ENCODE measurements at regions not wholly inside any gene's neighbourhood (a gene's known extent, or its start where the extent isn't known, plus 50 kb on each side); places are given as distances from the start of the nearest gene placed in this dataset.
"Not testable (repeated sequence)": the region's sequence is repeated elsewhere in the genome, so short reads cannot be mapped to it uniquely, and the experiment has no call there.

DNA sequence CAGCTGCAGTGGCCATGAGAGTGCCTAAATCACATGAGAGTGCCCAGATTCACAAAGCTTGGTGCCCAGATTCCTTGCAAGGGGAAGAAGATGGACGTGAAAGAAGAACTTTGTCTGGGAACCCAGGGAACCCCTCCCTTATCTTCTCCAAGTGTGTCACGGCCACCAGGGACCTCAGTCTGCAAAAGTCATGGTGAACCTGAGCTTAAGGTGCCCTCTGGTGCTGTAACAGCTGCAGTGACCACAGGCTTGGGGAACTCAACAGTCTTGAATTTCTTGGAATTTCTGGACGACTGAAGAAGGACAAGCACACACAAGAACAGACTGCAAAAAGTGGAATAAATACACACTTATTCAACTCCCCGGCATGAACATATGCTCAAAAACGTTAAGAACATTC, 94.6 kb upstream of the POTEC start:
- H3K9me3 Mint-ChIP-seq; H3K27ac Mint-ChIP-seq; H3K9me3 ChIP-seq (ENCODE audit: control insufficient read depth, insufficient read depth, low read length); H3K27ac ChIP-seq (ENCODE audit: low read length); H3K4me3 ChIP-seq (ENCODE audit: low read length); H3K4me1 ChIP-seq (ENCODE audit: control insufficient read depth, insufficient read depth, low read length); intact Hi-C loops (cut with micrococcal nuclease); H3K4me1 Mint-ChIP-seq; H3K27me3 ChIP-seq (ENCODE audit: control insufficient read depth, insufficient read depth, low read length); H3K36me3 Mint-ChIP-seq; DNase-seq; H3K4me3 Mint-ChIP-seq; H3K36me3 ChIP-seq (ENCODE audit: control insufficient read depth, insufficient read depth, low read length): not testable (repeated sequence)
- 52% methylated on average over 3 of the region's 5 CpGs for WGBS (ENCODE audit: insufficient coverage)
- H3K27me3 Mint-ChIP-seq (ENCODE audit: low read depth in 2 of 2): peaks cover 0 to 18% of the 10 kb centered on the region in 2 donors
- peak in 2 of 3 donors; percentile 58 to 68 for ATAC-seq
- TF ChIP-seq, protein P1, sequence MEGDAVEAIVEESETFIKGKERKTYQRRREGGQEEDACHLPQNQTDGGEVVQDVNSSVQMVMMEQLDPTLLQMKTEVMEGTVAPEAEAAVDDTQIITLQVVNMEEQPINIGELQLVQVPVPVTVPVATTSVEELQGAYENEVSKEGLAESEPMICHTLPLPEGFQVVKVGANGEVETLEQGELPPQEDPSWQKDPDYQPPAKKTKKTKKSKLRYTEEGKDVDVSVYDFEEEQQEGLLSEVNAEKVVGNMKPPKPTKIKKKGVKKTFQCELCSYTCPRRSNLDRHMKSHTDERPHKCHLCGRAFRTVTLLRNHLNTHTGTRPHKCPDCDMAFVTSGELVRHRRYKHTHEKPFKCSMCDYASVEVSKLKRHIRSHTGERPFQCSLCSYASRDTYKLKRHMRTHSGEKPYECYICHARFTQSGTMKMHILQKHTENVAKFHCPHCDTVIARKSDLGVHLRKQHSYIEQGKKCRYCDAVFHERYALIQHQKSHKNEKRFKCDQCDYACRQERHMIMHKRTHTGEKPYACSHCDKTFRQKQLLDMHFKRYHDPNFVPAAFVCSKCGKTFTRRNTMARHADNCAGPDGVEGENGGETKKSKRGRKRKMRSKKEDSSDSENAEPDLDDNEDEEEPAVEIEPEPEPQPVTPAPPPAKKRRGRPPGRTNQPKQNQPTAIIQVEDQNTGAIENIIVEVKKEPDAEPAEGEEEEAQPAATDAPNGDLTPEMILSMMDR (IDR thresholded peaks at IDR 0.05): peak; percentile 16

DNA sequence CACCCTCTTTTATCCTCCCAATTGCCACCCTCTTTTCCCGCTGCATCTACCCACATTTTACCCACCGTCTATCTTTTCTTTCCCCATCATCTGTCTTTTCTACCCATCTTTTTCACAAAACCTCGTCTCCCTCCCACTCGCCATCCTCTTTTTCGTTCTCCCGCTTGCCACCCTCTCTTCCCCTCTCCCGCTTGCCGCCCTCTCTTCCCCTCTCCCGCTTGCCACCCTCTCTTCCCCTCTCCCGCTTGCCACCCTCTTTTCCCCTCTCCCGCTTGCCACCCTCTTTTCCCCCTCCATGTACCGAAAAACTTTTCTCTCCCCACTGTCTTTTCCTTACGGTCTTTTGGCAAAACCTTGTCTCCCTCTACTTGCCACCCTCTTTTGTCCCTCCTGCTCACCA, 97.7 kb upstream of the POTEC start:
- H3K4me1 Mint-ChIP-seq: peaks cover 4 to 19% of the 10 kb centered on the region in 2 donors
- H3K27ac ChIP-seq (ENCODE audit: low read length); H3K9me3 Mint-ChIP-seq; H3K4me1 ChIP-seq (ENCODE audit: control insufficient read depth, insufficient read depth, low read length); ATAC-seq; H3K36me3 Mint-ChIP-seq; DNase-seq; H3K36me3 ChIP-seq (ENCODE audit: control insufficient read depth, insufficient read depth, low read length); intact Hi-C loops (cut with micrococcal nuclease); H3K9me3 ChIP-seq (ENCODE audit: control insufficient read depth, insufficient read depth, low read length); H3K4me3 Mint-ChIP-seq; H3K27me3 ChIP-seq (ENCODE audit: control insufficient read depth, insufficient read depth, low read length); H3K27ac Mint-ChIP-seq; H3K4me3 ChIP-seq (ENCODE audit: low read length): not testable (repeated sequence)
- peaks cover 0 to 18% of the 10 kb centered on the region in 2 donors for H3K27me3 Mint-ChIP-seq (ENCODE audit: low read depth in 2 of 2)
- 69% methylated on average over 11 of the region's 13 CpGs for WGBS (ENCODE audit: insufficient coverage)

DNA sequence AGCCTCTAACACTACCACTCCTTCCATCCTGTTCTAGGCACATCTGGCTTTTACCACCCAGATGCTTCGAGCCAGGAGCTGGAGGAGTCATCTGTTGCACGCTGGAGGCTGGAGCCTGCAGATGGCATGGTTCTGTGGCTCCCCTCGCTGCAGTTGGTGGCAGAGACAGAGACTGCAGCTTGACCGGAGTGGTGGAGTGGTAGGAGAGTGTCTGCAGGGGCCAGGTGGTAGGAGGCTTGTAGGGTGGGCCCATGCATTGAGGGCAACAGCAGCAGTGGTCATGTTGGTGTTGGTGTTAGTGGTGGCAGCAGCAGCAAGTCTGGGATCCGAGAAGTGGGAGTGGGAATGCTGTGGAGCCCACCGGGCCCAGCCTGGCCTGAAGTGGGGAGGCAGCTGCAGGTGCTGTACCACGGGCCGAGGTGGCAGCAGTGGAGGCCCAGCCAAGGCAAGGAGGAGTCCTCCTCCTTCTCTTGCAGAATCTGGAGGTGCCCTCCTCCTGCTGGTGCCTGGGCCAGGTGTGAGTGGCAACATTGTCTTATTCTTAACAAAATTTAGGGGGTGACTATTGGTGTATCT, 100.4 kb upstream of the POTEC start:
- 80% methylated on average over 8 of the region's 8 CpGs for WGBS (ENCODE audit: insufficient coverage)

DNA sequence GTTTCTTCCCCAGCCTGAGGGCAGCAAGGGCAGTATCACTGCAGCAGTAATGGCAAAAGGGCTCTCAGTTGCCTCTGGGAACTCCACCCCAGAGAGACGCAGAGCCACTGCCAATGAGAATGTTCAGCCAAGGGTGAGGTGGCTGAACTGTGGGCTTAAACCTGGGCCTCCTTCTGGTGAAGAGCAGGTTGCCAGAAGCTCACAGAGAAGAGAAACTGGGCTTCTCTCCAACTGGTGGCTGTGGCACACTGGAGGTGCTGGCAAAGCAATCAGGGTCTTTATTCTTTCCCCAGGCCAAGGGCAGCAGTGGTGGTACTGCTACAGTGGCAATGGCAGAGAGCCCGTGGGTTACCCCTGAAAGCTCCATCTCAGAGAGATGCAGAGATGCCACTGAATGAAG, 54.9 kb upstream of the ANKRD30B start:
- WGBS (ENCODE audit: insufficient coverage): 77% methylated on average over 2 of the region's 2 CpGs
- H3K36me3 ChIP-seq (ENCODE audit: control insufficient read depth, insufficient read depth, low read length); H3K27ac ChIP-seq (ENCODE audit: low read length); H3K4me1 Mint-ChIP-seq; intact Hi-C loops (cut with micrococcal nuclease); H3K4me3 ChIP-seq (ENCODE audit: low read length); H3K27me3 ChIP-seq (ENCODE audit: control insufficient read depth, insufficient read depth, low read length); H3K4me3 Mint-ChIP-seq; H3K27me3 Mint-ChIP-seq (ENCODE audit: low read depth in 2 of 2); H3K36me3 Mint-ChIP-seq; H3K9me3 ChIP-seq (ENCODE audit: control insufficient read depth, insufficient read depth, low read length); DNase-seq; H3K9me3 Mint-ChIP-seq; H3K4me1 ChIP-seq (ENCODE audit: control insufficient read depth, insufficient read depth, low read length); H3K27ac Mint-ChIP-seq; ATAC-seq: not testable (repeated sequence)

More for the DNA sequence above, 100.4 kb upstream of the POTEC start:
- H3K4me3 Mint-ChIP-seq; H3K27ac ChIP-seq (ENCODE audit: low read length); H3K9me3 ChIP-seq (ENCODE audit: control insufficient read depth, insufficient read depth, low read length); H3K9me3 Mint-ChIP-seq; H3K36me3 Mint-ChIP-seq; H3K27me3 ChIP-seq (ENCODE audit: control insufficient read depth, insufficient read depth, low read length); intact Hi-C loops (cut with micrococcal nuclease); H3K27ac Mint-ChIP-seq; H3K36me3 ChIP-seq (ENCODE audit: control insufficient read depth, insufficient read depth, low read length); H3K4me1 ChIP-seq (ENCODE audit: control insufficient read depth, insufficient read depth, low read length); H3K4me3 ChIP-seq (ENCODE audit: low read length); ATAC-seq; DNase-seq: not testable (repeated sequence)
- Mint-ChIP-seq H3K27me3 (ENCODE audit: low read depth in 2 of 2) (peaks cover 0 to 18% of the 10 kb centered on the region in 2 donors), H3K4me1 (peaks cover 0 to 14% of the 10 kb centered on the region in 2 donors)

DNA sequence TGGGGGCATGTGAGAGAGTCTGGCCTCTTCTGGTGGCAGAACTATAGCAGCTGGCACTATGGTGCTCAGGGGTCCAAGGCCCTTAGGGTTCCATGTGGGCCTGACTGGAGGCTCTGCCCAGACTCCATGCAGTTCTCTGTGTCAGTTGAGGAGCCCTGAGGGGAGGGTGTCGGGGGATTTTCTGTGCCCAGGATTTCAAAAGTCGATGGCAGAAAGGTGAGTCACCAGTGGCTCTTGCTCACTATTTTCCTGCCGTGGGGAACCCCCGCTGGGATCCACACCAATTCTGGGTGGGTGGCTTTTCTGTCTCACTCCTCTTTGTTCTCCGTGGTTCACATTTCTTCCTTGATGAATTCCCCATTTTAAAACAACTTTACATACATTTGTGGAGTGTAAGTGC, 54.1 kb upstream of the ANKRD30B start:
- H3K27ac ChIP-seq (ENCODE audit: low read length); intact Hi-C loops (cut with micrococcal nuclease); H3K27me3 ChIP-seq (ENCODE audit: control insufficient read depth, insufficient read depth, low read length); H3K36me3 Mint-ChIP-seq; H3K4me1 ChIP-seq (ENCODE audit: control insufficient read depth, insufficient read depth, low read length); H3K4me3 Mint-ChIP-seq; H3K4me3 ChIP-seq (ENCODE audit: low read length); H3K9me3 Mint-ChIP-seq; DNase-seq; ATAC-seq; H3K27ac Mint-ChIP-seq; H3K36me3 ChIP-seq (ENCODE audit: control insufficient read depth, insufficient read depth, low read length); H3K27me3 Mint-ChIP-seq (ENCODE audit: low read depth in 2 of 2); H3K9me3 ChIP-seq (ENCODE audit: control insufficient read depth, insufficient read depth, low read length); H3K4me1 Mint-ChIP-seq: not testable (repeated sequence)
- 90% methylated on average over 4 of the region's 5 CpGs for WGBS (ENCODE audit: insufficient coverage)

DNA sequence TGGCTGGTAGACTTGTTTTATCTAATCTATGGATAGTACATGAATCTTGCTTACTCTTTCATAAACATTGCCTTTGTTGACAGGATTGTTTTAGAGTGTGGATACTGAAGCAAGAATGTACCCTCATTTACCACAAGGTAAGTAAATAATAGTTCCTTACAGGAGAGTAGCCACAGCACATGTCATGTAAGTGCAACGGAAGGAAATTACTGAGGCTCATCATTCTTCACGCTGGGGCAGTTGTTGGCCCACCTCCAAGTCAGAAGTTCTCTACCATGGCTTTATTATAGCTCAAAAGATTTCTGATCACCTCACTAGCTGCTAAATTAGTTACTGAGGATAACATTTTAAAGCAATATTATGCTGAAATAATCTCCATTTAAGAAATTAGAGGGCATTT, 50.0 kb upstream of the ANKRD30B start:
- H3K27me3 Mint-ChIP-seq (ENCODE audit: low read depth in 2 of 2); H3K9me3 Mint-ChIP-seq; H3K4me1 ChIP-seq (ENCODE audit: control insufficient read depth, insufficient read depth, low read length); DNase-seq; ATAC-seq; intact Hi-C loops (cut with micrococcal nuclease); H3K4me3 Mint-ChIP-seq; H3K27ac ChIP-seq (ENCODE audit: low read length); H3K27ac Mint-ChIP-seq; H3K36me3 ChIP-seq (ENCODE audit: control insufficient read depth, insufficient read depth, low read length); H3K4me1 Mint-ChIP-seq; H3K36me3 Mint-ChIP-seq; H3K9me3 ChIP-seq (ENCODE audit: control insufficient read depth, insufficient read depth, low read length); H3K27me3 ChIP-seq (ENCODE audit: control insufficient read depth, insufficient read depth, low read length); H3K4me3 ChIP-seq (ENCODE audit: low read length): not testable (repeated sequence)
- 93% methylated on average over 2 of the region's 2 CpGs for WGBS (ENCODE audit: insufficient coverage)
